Osteoblast (primary cell): ENCODE measurements at regions not wholly inside any gene's neighbourhood (a gene's known extent, or its start where the extent isn't known, plus 50 kb on each side); places are given as distances from the start of the nearest gene placed in this dataset.

Experiments used
- DNase-seq: peaks from one replicate; pipeline ENCODE4 v3.0.0; 2011; ENCODE audit warnings: low spot score, mixed read lengths; ENCODE audit not compliant: insufficient read length; ENCODE audit errors: missing footprints
- H2AFZ ChIP-seq: 2 replicates; pipeline ENCODE4 v1.6.0; 2011; ENCODE audit warnings: mild to moderate bottlenecking, low read length
- H3K27ac ChIP-seq: 2 replicates; pipeline ENCODE4 v1.5.1; 2011; ENCODE audit warnings: mild to moderate bottlenecking, low read depth, low read length, moderate library complexity
- H3K27me3 ChIP-seq: 2 replicates; pipeline ENCODE4 v1.6.0; 2012; ENCODE audit warnings: mild to moderate bottlenecking, control low read depth, inconsistent platforms, low read length, moderate library complexity; ENCODE audit not compliant: insufficient read depth
- H3K36me3 ChIP-seq: 2 replicates; pipeline ENCODE4 v1.5.1; 2011; ENCODE audit warnings: mild to moderate bottlenecking, low read length, control low read depth, moderate library complexity; ENCODE audit not compliant: insufficient read depth
- H3K4me1 ChIP-seq: 2 replicates; pipeline ENCODE4 v1.5.1; 2011; ENCODE audit warnings: mild to moderate bottlenecking, low read length, control low read depth, moderate library complexity; ENCODE audit not compliant: insufficient read depth
- H3K4me2 ChIP-seq: 2 replicates; pipeline ENCODE4 v1.6.0; 2011; ENCODE audit warnings: mild to moderate bottlenecking, low read length; ENCODE audit not compliant: insufficient read depth
- H3K4me3 ChIP-seq: fragments of 200-600 bp; sonication (generic); 3 replicates; pipeline ENCODE4 v1.5.1; 2012; ENCODE audit warnings: mild to moderate bottlenecking, low read length, inconsistent platforms; ENCODE audit not compliant: insufficient read depth
- H3K79me2 ChIP-seq: 2 replicates; pipeline ENCODE4 v1.6.0; 2012; ENCODE audit warnings: mild to moderate bottlenecking, low read length, control low read depth, inconsistent platforms; ENCODE audit not compliant: insufficient read depth
- H3K9me3 ChIP-seq: 2 replicates; pipeline ENCODE4 v1.5.1; 2011; ENCODE audit warnings: low read depth, low read length, control low read depth
- H4K20me1 ChIP-seq: 2 replicates; pipeline ENCODE4 v1.6.0; 2012; ENCODE audit warnings: mild to moderate bottlenecking, low read length, control low read depth; ENCODE audit not compliant: insufficient read depth
- CTCF ChIP-seq: IDR thresholded peaks from 2 replicates; pipeline ENCODE4 v1.5.1; 2011; ENCODE audit warnings: mild to moderate bottlenecking, low read depth, low read length, moderate library complexity; ENCODE audit errors: extremely low read depth

- H3K27ac ChIP-seq = no peak overlapping the region
- no peaks in the 10 kb centered on the region for H3K9me3 ChIP-seq
- no peaks in the 10 kb centered on the region for H4K20me1 ChIP-seq
- no peak overlapping the region for H3K4me2 ChIP-seq
- H3K27me3 ChIP-seq = no peaks in the 10 kb centered on the region
- no peak for TF ChIP-seq CTCF
- H3K79me2 ChIP-seq = no peaks in the 10 kb centered on the region
- H3K36me3 ChIP-seq = no peaks in the 10 kb centered on the region
- H3K4me1 ChIP-seq = no peaks in the 10 kb centered on the region
- H2AFZ ChIP-seq = no peak overlapping the region
- no peak overlapping the region for H3K4me3 ChIP-seq
- DNase-seq = no peak
Measured at GRCh38 chr5:147073098-147073497, 161.7 kb upstream of the STK32A start.

GRCh38 chr5:147075187-147075586 lies 159.6 kb upstream of the STK32A start:
- Histone ChIP-seq H3K4me3 (no peak overlapping the region), H4K20me1 (no peaks in the 10 kb centered on the region), H2AFZ (no peak overlapping the region), H3K36me3 (no peaks in the 10 kb centered on the region), H3K9me3 (no peaks in the 10 kb centered on the region), H3K27me3 (no peaks in the 10 kb centered on the region), H3K4me1 (no peaks in the 10 kb centered on the region), H3K79me2 (no peaks in the 10 kb centered on the region), H3K27ac (no peak overlapping the region), H3K4me2 (no peak overlapping the region)
- TF ChIP-seq CTCF = no peak
- DNase-seq = no peak

GRCh38 chr5:147080391-147080790 lies 154.4 kb upstream of the STK32A start:
- Histone ChIP-seq H4K20me1 (no peaks in the 10 kb centered on the region), H3K79me2 (no peaks in the 10 kb centered on the region)
- no peak for TF ChIP-seq CTCF

GRCh38 chr5:147081311-147081764 lies 153.5 kb upstream of the STK32A start:
- H2AFZ ChIP-seq = no peak overlapping the region
- H4K20me1 ChIP-seq = no peaks in the 10 kb centered on the region
- H3K79me2 ChIP-seq = no peaks in the 10 kb centered on the region
- H3K27ac ChIP-seq = no peak overlapping the region
- TF ChIP-seq CTCF = no peak
- no peaks in the 10 kb centered on the region for H3K4me1 ChIP-seq
- no peak overlapping the region for H3K4me2 ChIP-seq
- no peak for DNase-seq
- no peak overlapping the region for H3K4me3 ChIP-seq
- no peaks in the 10 kb centered on the region for H3K9me3 ChIP-seq
- no peaks in the 10 kb centered on the region for H3K27me3 ChIP-seq
- no peaks in the 10 kb centered on the region for H3K36me3 ChIP-seq

More at GRCh38 chr5:147080391-147080790, 154.4 kb upstream of the STK32A start:
- Histone ChIP-seq H3K27ac (no peak overlapping the region), H2AFZ (no peak overlapping the region), H3K36me3 (no peaks in the 10 kb centered on the region), H3K27me3 (no peaks in the 10 kb centered on the region), H3K4me3 (no peak overlapping the region), H3K4me2 (no peak overlapping the region), H3K9me3 (no peaks in the 10 kb centered on the region), H3K4me1 (no peaks in the 10 kb centered on the region)
- no peak for DNase-seq
